Karpas-422 (cell line): ENCODE measurements at regions not wholly inside any gene's neighbourhood (a gene's known extent, or its start where the extent isn't known, plus 50 kb on each side); places are given as distances from the start of the nearest gene placed in this dataset.

Experiments
- DNase-seq: peaks from one replicate; pipeline ENCODE4 v3.0.0-alpha.2; 2015
- H2AFZ ChIP-seq: fragments of 200-600 bp; sonication (generic); 2 replicates; pipeline ENCODE4 v1.6.1; 2014; ENCODE audit warnings: antibody characterized with exemption, low read length, mixed read lengths
- H3K27ac ChIP-seq: fragments of 200-600 bp; sonication (generic); 2 replicates; pipeline ENCODE4 v1.5.1; 2014; ENCODE audit warnings: mild to moderate bottlenecking, low read length, moderate library complexity
- H3K27me3 ChIP-seq: fragments of 200-600 bp; sonication (generic); 2 replicates; pipeline ENCODE4 v1.6.1; 2014; ENCODE audit warnings: low read length, mixed read lengths
- H3K36me3 ChIP-seq: fragments of 200-600 bp; sonication (generic); 2 replicates; pipeline ENCODE4 v1.6.1; 2014; ENCODE audit warnings: low read length, mixed read lengths; ENCODE audit not compliant: insufficient read depth
- H3K4me1 ChIP-seq: fragments of 200-600 bp; sonication (generic); 2 replicates; pipeline ENCODE4 v1.6.1; 2014; ENCODE audit warnings: mild to moderate bottlenecking, low read length, mixed read lengths
- H3K4me2 ChIP-seq: fragments of 200-600 bp; sonication (generic); 2 replicates; pipeline ENCODE4 v1.6.1; 2014; ENCODE audit warnings: low read length, low read depth, mild to moderate bottlenecking; ENCODE audit not compliant: poor library complexity, severe bottlenecking
- H3K4me3 ChIP-seq: fragments of 200-600 bp; sonication (generic); 2 replicates; pipeline ENCODE4 v1.5.1; 2014; ENCODE audit warnings: mild to moderate bottlenecking, antibody characterized with exemption, low read length, mixed read lengths
- H3K79me2 ChIP-seq: fragments of 200-600 bp; sonication (generic); 2 replicates; pipeline ENCODE4 v1.6.1; 2014; ENCODE audit warnings: mild to moderate bottlenecking, low read length, mixed read lengths
- H3K9ac ChIP-seq: fragments of 200-600 bp; sonication (generic); 2 replicates; pipeline ENCODE4 v1.6.0; 2014; ENCODE audit warnings: low read length
- H3K9me2 ChIP-seq: fragments of 200-600 bp; sonication (generic), shearing (Covaris generic); replicated peaks from 2 replicates; pipeline ENCODE4 v1.6.0; 2014; ENCODE audit warnings: mild to moderate bottlenecking, low read length, moderate library complexity; ENCODE audit not compliant: insufficient read depth
- H3K9me3 ChIP-seq: fragments of 300-700, 200-600 bp; sonication (generic); 2 replicates; pipeline ENCODE4 v1.6.1; 2014; ENCODE audit warnings: low read length, mixed read lengths
- H4K20me1 ChIP-seq: fragments of 200-600 bp; sonication (generic); 2 replicates; pipeline ENCODE4 v1.6.1; 2014; ENCODE audit warnings: mild to moderate bottlenecking, antibody characterized with exemption, low read length, low read depth; ENCODE audit not compliant: insufficient read depth

GRCh38 chr4:24060932-24061331, 171.1 kb upstream of the PPARGC1A start:
- Histone ChIP-seq H3K9ac (no peak overlapping the region), H3K79me2 (no peaks in the 10 kb centered on the region)

DNA sequence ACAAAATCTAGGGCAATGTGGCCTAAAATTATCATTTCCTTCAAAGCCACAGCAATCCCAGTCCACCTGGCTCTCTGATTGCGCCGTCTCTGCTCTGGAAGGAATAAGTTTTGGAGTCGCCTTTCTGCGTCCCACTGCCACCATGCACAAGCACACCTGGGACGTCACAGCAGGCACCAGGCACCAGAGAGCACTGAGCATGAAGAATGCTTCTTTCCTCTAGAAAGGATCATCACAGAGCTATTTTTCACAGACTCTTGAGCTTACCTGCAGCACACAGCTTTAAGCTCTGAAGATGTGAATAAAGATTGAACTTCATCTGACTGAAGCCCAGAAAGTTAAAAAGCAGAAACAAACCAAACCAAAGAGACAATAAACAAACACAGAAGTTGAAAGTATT, 170.0 kb upstream of the PPARGC1A start:
- Histone ChIP-seq H3K36me3 (no peaks in the 10 kb centered on the region), H3K9me2 (no peaks in the 10 kb centered on the region), H3K27me3 (no peaks in the 10 kb centered on the region), H3K4me3 (no peak overlapping the region), H3K9me3 (no peaks in the 10 kb centered on the region), H4K20me1 (no peaks in the 10 kb centered on the region), H3K27ac (no peak overlapping the region), H3K9ac (no peak overlapping the region), H2AFZ (no peak overlapping the region), H3K79me2 (no peaks in the 10 kb centered on the region), H3K4me1 (no peaks in the 10 kb centered on the region), H3K4me2 (no peak overlapping the region)
- no peak for DNase-seq

More at GRCh38 chr4:24060932-24061331, 171.1 kb upstream of the PPARGC1A start:
- no peak for DNase-seq
- H3K4me3 ChIP-seq: no peak overlapping the region
- H3K36me3 ChIP-seq: no peaks in the 10 kb centered on the region
- no peaks in the 10 kb centered on the region for H3K9me2 ChIP-seq
- H3K27me3 ChIP-seq: no peaks in the 10 kb centered on the region
- H3K9me3 ChIP-seq: no peaks in the 10 kb centered on the region
- no peaks in the 10 kb centered on the region for H3K4me1 ChIP-seq
- no peaks in the 10 kb centered on the region for H4K20me1 ChIP-seq
- no peak overlapping the region for H3K4me2 ChIP-seq
- H3K27ac ChIP-seq: no peak overlapping the region
- H2AFZ ChIP-seq: no peak overlapping the region

- Histone ChIP-seq H2AFZ (no peak overlapping the region), H4K20me1 (no peaks in the 10 kb centered on the region), H3K36me3 (no peaks in the 10 kb centered on the region), H3K4me1 (no peaks in the 10 kb centered on the region), H3K9me2 (no peaks in the 10 kb centered on the region), H3K27me3 (no peaks in the 10 kb centered on the region), H3K27ac (no peak overlapping the region), H3K9ac (no peak overlapping the region), H3K4me2 (no peak overlapping the region), H3K79me2 (no peaks in the 10 kb centered on the region), H3K4me3 (no peak overlapping the region), H3K9me3 (no peaks in the 10 kb centered on the region)
- DNase-seq: no peak
Observed at GRCh38 chr4:24057915-24058559, 168.2 kb upstream of the PPARGC1A start.

DNA sequence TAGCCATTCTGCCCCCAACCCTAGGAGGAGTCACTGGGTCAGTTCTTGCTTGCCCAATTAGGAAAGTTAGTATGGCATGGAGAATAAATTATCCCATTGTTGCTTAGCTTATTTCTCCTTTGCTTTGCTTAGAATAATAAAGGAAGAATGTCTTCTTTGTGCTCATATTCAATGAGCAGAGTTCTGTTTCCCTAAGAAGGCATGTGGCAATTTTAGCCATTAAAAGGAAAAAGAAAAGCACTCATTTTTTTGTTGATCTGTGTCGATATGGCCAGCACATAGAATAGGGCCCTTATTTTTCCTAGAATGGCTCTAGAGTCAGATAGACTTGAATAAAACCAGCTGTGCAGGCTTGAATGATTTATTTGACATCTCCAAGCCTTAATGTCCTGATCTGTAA, 166.4 kb upstream of the PPARGC1A start:
- H3K27ac ChIP-seq: no peak overlapping the region
- no peak overlapping the region for H3K4me2 ChIP-seq
- no peaks in the 10 kb centered on the region for H3K27me3 ChIP-seq
- H3K9me2 ChIP-seq: no peaks in the 10 kb centered on the region
- H3K4me1 ChIP-seq: no peaks in the 10 kb centered on the region
- no peaks in the 10 kb centered on the region for H3K36me3 ChIP-seq
- H3K79me2 ChIP-seq: no peaks in the 10 kb centered on the region
- H3K9me3 ChIP-seq: no peaks in the 10 kb centered on the region
- no peak overlapping the region for H2AFZ ChIP-seq
- H3K9ac ChIP-seq: no peak overlapping the region
- no peaks in the 10 kb centered on the region for H4K20me1 ChIP-seq
- no peak overlapping the region for H3K4me3 ChIP-seq
- no peak for DNase-seq

DNA sequence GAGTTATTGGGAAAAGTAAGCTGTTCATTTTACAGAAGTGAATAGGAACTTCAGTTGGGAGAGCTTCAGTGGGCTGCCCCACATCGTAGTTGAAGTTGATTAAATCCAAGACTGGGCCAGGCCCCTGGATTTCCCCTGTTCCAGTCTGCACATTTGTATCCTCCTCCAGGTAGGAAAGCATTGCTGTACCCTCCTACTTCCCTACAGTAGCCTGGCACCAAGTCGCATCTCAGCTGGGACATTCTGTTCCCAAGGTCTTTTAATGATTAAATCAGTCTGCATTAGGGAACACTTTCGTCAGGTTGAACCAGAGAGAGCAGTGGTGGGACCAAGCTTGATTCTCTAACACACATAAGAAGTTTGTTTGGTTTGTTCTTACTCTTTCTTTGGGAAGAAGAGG, 165.8 kb upstream of the PPARGC1A start:
- Histone ChIP-seq H3K4me1 (no peaks in the 10 kb centered on the region), H3K9ac (no peak overlapping the region), H3K9me2 (no peaks in the 10 kb centered on the region), H3K9me3 (no peaks in the 10 kb centered on the region), H3K79me2 (no peaks in the 10 kb centered on the region), H2AFZ (no peak overlapping the region), H3K4me2 (no peak overlapping the region), H4K20me1 (no peaks in the 10 kb centered on the region), H3K27ac (no peak overlapping the region), H3K36me3 (no peaks in the 10 kb centered on the region), H3K27me3 (no peaks in the 10 kb centered on the region), H3K4me3 (no peak overlapping the region)
- no peak for DNase-seq

- H3K79me2 ChIP-seq: no peaks in the 10 kb centered on the region
- no peaks in the 10 kb centered on the region for H4K20me1 ChIP-seq
- H3K36me3 ChIP-seq: no peaks in the 10 kb centered on the region
- no peaks in the 10 kb centered on the region for H3K27me3 ChIP-seq
- no peak overlapping the region for H3K4me2 ChIP-seq
- no peak overlapping the region for H3K4me3 ChIP-seq
- no peak overlapping the region for H3K9ac ChIP-seq
- no peaks in the 10 kb centered on the region for H3K9me2 ChIP-seq
- no peak overlapping the region for H2AFZ ChIP-seq
- no peaks in the 10 kb centered on the region for H3K4me1 ChIP-seq
- no peaks in the 10 kb centered on the region for H3K9me3 ChIP-seq
- no peak for DNase-seq
- H3K27ac ChIP-seq: no peak overlapping the region
Observed at GRCh38 chr4:24054910-24055309, 165.1 kb upstream of the PPARGC1A start.

- H2AFZ ChIP-seq: no peak overlapping the region
- H3K9ac ChIP-seq: no peak overlapping the region
- no peak overlapping the region for H3K4me2 ChIP-seq
- DNase-seq: no peak
- H3K79me2 ChIP-seq: no peaks in the 10 kb centered on the region
- no peaks in the 10 kb centered on the region for H3K4me1 ChIP-seq
- no peaks in the 10 kb centered on the region for H3K27me3 ChIP-seq
- no peaks in the 10 kb centered on the region for H3K9me3 ChIP-seq
- no peak overlapping the region for H3K27ac ChIP-seq
- no peaks in the 10 kb centered on the region for H4K20me1 ChIP-seq
- no peaks in the 10 kb centered on the region for H3K9me2 ChIP-seq
- H3K4me3 ChIP-seq: no peak overlapping the region
- H3K36me3 ChIP-seq: no peaks in the 10 kb centered on the region
Observed at GRCh38 chr4:24053934-24054333, 164.1 kb upstream of the PPARGC1A start.

- Histone ChIP-seq H3K9me3 (no peaks in the 10 kb centered on the region), H3K79me2 (no peaks in the 10 kb centered on the region), H3K4me1 (no peaks in the 10 kb centered on the region), H3K9me2 (no peaks in the 10 kb centered on the region), H3K36me3 (no peaks in the 10 kb centered on the region), H3K27ac (no peak overlapping the region), H3K4me2 (no peak overlapping the region), H3K9ac (no peak overlapping the region), H4K20me1 (no peaks in the 10 kb centered on the region), H3K27me3 (no peaks in the 10 kb centered on the region; the same call in 1 of the 2 replicates), H3K4me3 (no peak overlapping the region), H2AFZ (no peak overlapping the region)
- DNase-seq: no peak
Observed at GRCh38 chr4:24044610-24045589, 155.1 kb upstream of the PPARGC1A start.
